ENCODE measurements at regions not wholly inside any gene's neighbourhood (a gene's known extent, or its start where the extent isn't known, plus 50 kb on each side); places are given as distances from the start of the nearest gene placed in this dataset.

GRCh38 chr13:67652887-67653286 lies 422.8 kb upstream of the PCDH9 start:
- Mint-ChIP-seq H3K36me3 (no peaks in the 10 kb centered on the region), H3K4me1 (no peaks in the 10 kb centered on the region), H3K27ac (no peak overlapping the region), H3K9me3 (peaks cover 11 to 12% of the 10 kb centered on the region in 2 donors), H3K4me3 (no peak overlapping the region), H3K27me3 (ENCODE audit: low read depth in 2 of 2) (no peaks in the 10 kb centered on the region)
- DNase-seq (no peak), ATAC-seq (no peak)
- Histone ChIP-seq H3K9me3 (ENCODE audit: control insufficient read depth, insufficient read depth, low read length) (no peaks in the 10 kb centered on the region), H3K36me3 (ENCODE audit: control insufficient read depth, insufficient read depth, low read length) (no peaks in the 10 kb centered on the region), H3K27me3 (ENCODE audit: control insufficient read depth, insufficient read depth, low read length) (no peaks in the 10 kb centered on the region), H3K4me1 (ENCODE audit: control insufficient read depth, insufficient read depth, low read length) (no peaks in the 10 kb centered on the region), H3K27ac (ENCODE audit: low read length) (no peak overlapping the region), H3K4me3 (ENCODE audit: low read length) (no peak overlapping the region)
- WGBS (ENCODE audit: insufficient coverage) = no CpG with 5 or more reads among the region's 3 CpGs
- intact Hi-C loops (cut with micrococcal nuclease) = no loop called here
- TF ChIP-seq, protein P1, sequence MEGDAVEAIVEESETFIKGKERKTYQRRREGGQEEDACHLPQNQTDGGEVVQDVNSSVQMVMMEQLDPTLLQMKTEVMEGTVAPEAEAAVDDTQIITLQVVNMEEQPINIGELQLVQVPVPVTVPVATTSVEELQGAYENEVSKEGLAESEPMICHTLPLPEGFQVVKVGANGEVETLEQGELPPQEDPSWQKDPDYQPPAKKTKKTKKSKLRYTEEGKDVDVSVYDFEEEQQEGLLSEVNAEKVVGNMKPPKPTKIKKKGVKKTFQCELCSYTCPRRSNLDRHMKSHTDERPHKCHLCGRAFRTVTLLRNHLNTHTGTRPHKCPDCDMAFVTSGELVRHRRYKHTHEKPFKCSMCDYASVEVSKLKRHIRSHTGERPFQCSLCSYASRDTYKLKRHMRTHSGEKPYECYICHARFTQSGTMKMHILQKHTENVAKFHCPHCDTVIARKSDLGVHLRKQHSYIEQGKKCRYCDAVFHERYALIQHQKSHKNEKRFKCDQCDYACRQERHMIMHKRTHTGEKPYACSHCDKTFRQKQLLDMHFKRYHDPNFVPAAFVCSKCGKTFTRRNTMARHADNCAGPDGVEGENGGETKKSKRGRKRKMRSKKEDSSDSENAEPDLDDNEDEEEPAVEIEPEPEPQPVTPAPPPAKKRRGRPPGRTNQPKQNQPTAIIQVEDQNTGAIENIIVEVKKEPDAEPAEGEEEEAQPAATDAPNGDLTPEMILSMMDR (IDR thresholded peaks at IDR 0.05) = no peak

GRCh38 chr13:67651908-67652465 lies 421.9 kb upstream of the PCDH9 start:
- H3K36me3 Mint-ChIP-seq = no peaks in the 10 kb centered on the region
- no peak overlapping the region for H3K27ac Mint-ChIP-seq
- peaks cover 11 to 12% of the 10 kb centered on the region in 2 donors for H3K9me3 Mint-ChIP-seq
- H3K4me3 Mint-ChIP-seq = no peak overlapping the region
- TF ChIP-seq, protein P1 (IDR thresholded peaks at IDR 0.05) = no peak
- H3K4me1 ChIP-seq (ENCODE audit: control insufficient read depth, insufficient read depth, low read length) = no peaks in the 10 kb centered on the region
- no peaks in the 10 kb centered on the region for H3K36me3 ChIP-seq (ENCODE audit: control insufficient read depth, insufficient read depth, low read length)
- H3K4me1 Mint-ChIP-seq = no peaks in the 10 kb centered on the region
- no peaks in the 10 kb centered on the region for H3K27me3 ChIP-seq (ENCODE audit: control insufficient read depth, insufficient read depth, low read length)
- intact Hi-C loops (cut with micrococcal nuclease) = no loop called here
- ATAC-seq = no peak
- WGBS (ENCODE audit: insufficient coverage) = 84% methylated on average over 3 of the region's 3 CpGs
- H3K27me3 Mint-ChIP-seq (ENCODE audit: low read depth in 2 of 2) = no peaks in the 10 kb centered on the region
- no peaks in the 10 kb centered on the region for H3K9me3 ChIP-seq (ENCODE audit: control insufficient read depth, insufficient read depth, low read length)
- no peak for DNase-seq
- H3K4me3 ChIP-seq (ENCODE audit: low read length) = no peak overlapping the region
- H3K27ac ChIP-seq (ENCODE audit: low read length) = no peak overlapping the region

DNA sequence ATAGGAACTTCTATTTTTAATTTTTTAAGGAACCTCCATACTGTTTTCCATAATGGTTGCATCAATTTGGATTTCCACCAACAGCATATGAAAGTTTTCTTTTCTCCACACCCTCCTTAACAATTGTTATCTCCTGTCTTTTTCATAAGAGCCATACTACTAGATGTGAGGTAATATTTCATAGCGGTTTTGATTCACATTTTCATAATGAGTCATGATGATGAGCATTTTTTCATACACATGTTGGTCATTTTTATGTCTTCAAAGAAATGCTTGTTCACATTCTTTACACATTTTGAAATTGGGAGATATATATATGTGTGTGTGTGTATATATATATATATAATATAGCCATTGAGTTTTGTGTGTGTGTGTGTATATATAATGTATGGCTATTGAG lies 420.3 kb upstream of the PCDH9 start:
- Mint-ChIP-seq H3K4me3 (no peak overlapping the region), H3K9me3 (peaks cover 14% of the 10 kb centered on the region in 2 donors), H3K4me1 (no peaks in the 10 kb centered on the region), H3K36me3 (no peaks in the 10 kb centered on the region), H3K27me3 (ENCODE audit: low read depth in 2 of 2) (no peaks in the 10 kb centered on the region), H3K27ac (no peak overlapping the region)
- WGBS (ENCODE audit: insufficient coverage) = no CpG with 5 or more reads among the region's 1 CpG
- TF ChIP-seq, protein P1 (IDR thresholded peaks at IDR 0.05) = no peak
- no peaks in the 10 kb centered on the region for H3K4me1 ChIP-seq (ENCODE audit: control insufficient read depth, insufficient read depth, low read length)
- no peak overlapping the region for H3K27ac ChIP-seq (ENCODE audit: low read length)
- no peak for ATAC-seq
- DNase-seq = no peak
- no peaks in the 10 kb centered on the region for H3K27me3 ChIP-seq (ENCODE audit: control insufficient read depth, insufficient read depth, low read length)
- H3K4me3 ChIP-seq (ENCODE audit: low read length) = no peak overlapping the region
- H3K36me3 ChIP-seq (ENCODE audit: control insufficient read depth, insufficient read depth, low read length) = no peaks in the 10 kb centered on the region
- H3K9me3 ChIP-seq (ENCODE audit: control insufficient read depth, insufficient read depth, low read length) = no peaks in the 10 kb centered on the region
- intact Hi-C loops (cut with micrococcal nuclease) = no loop called here

GRCh38 chr13:67645874-67646467 lies 415.8 kb upstream of the PCDH9 start:
- H3K4me3 Mint-ChIP-seq = no peak overlapping the region
- Histone ChIP-seq H3K36me3 (ENCODE audit: control insufficient read depth, insufficient read depth, low read length) (no peaks in the 10 kb centered on the region), H3K27me3 (ENCODE audit: control insufficient read depth, insufficient read depth, low read length) (no peaks in the 10 kb centered on the region), H3K9me3 (ENCODE audit: control insufficient read depth, insufficient read depth, low read length) (no peaks in the 10 kb centered on the region), H3K27ac (ENCODE audit: low read length) (no peak overlapping the region), H3K4me1 (ENCODE audit: control insufficient read depth, insufficient read depth, low read length) (no peaks in the 10 kb centered on the region), H3K4me3 (ENCODE audit: low read length) (no peak overlapping the region)
- H3K27ac Mint-ChIP-seq = no peak overlapping the region
- peaks cover 12% of the 10 kb centered on the region for H3K36me3 Mint-ChIP-seq
- H3K4me1 Mint-ChIP-seq = no peaks in the 10 kb centered on the region
- DNase-seq (no peak), ATAC-seq (no peak)
- TF ChIP-seq, protein P1 (IDR thresholded peaks at IDR 0.05) = no peak
- intact Hi-C loops (cut with micrococcal nuclease) = no loop called here
- 87% methylated on average over 3 of the region's 4 CpGs for WGBS (ENCODE audit: insufficient coverage)
- H3K27me3 Mint-ChIP-seq (ENCODE audit: low read depth in 2 of 2) = no peaks in the 10 kb centered on the region
- peaks cover 12 to 16% of the 10 kb centered on the region in 2 donors for H3K9me3 Mint-ChIP-seq

Data from natural killer cell (primary cell).